ENCODE measurements at regions not wholly inside any gene's neighbourhood (a gene's known extent, or its start where the extent isn't known, plus 50 kb on each side); places are given as distances from the start of the nearest gene placed in this dataset.

- peak; percentile 71 for TF ChIP-seq CTCF (IDR thresholded peaks at IDR 0.05)
- TF ChIP-seq NFIC (IDR thresholded peaks at IDR 0.05; ENCODE audit: borderline replicate concordance), result no peak
- no peak for TF ChIP-seq TCF12 (IDR thresholded peaks at IDR 0.05)
- peak; percentile 92 for TF ChIP-seq RAD21 (IDR thresholded peaks at IDR 0.05; ENCODE audit: low read length)
- TF ChIP-seq MEF2A (IDR thresholded peaks at IDR 0.05; ENCODE audit: borderline replicate concordance, low read depth), result no peak
These were observed 110.0 kb downstream of the LURAP1L start for GRCh38 chr9:12884736-12885395.
